HCT116 (cell line): ENCODE measurements at regions not wholly inside any gene's neighbourhood (a gene's known extent, or its start where the extent isn't known, plus 50 kb on each side); places are given as distances from the start of the nearest gene placed in this dataset.

ENCODE experiments used
- EZH2 ChIP-seq: fragments of 200-600 bp; sonication (generic); IDR thresholded peaks from 2 replicates; pipeline ENCODE4 v1.6.1; 2017; ENCODE audit warnings: antibody characterized with exemption, mixed run types
- POLR2A ChIP-seq: IDR thresholded peaks from 2 replicates; pipeline ENCODE4 v1.7.0; 2011; ENCODE audit warnings: borderline replicate concordance; ENCODE audit not compliant: insufficient read depth, insufficient read length; ENCODE audit errors: extremely low read depth
- POLR2AphosphoS5 ChIP-seq: IDR thresholded peaks from 2 replicates; pipeline ENCODE4 v1.6.1; 2011; ENCODE audit warnings: mild to moderate bottlenecking, low read depth, low read length, moderate library complexity
- RAD21 ChIP-seq: IDR thresholded peaks from 2 replicates; pipeline ENCODE4 v1.6.1; 2012; ENCODE audit warnings: low read depth, mild to moderate bottlenecking
- TF ChIP-seq, protein P1 (sequence below), 3 experiments: fragments of 200-600 bp in 1 of 3; sonication (generic) in 1 of 3; IDR thresholded peaks in 2 of 3; conservative IDR thresholded peaks in 1 of 3; 2 replicates each; pipeline ENCODE4 v1.5.1; 2012 to 2017; ENCODE audit warnings: low read depth in 2 of 3, low read length in 2 of 3, antibody characterized with exemption in 1 of 3, borderline replicate concordance in 1 of 3, control low read depth in 1 of 3, mild to moderate bottlenecking in 1 of 3, mixed read lengths in 1 of 3, mixed run types in 1 of 3, moderate library complexity in 1 of 3; ENCODE audit not compliant: insufficient read depth in 1 of 3
- TF ChIP-seq, protein P2 (sequence below): IDR thresholded peaks from 2 replicates; pipeline ENCODE4 v1.6.1; 2012

DNA sequence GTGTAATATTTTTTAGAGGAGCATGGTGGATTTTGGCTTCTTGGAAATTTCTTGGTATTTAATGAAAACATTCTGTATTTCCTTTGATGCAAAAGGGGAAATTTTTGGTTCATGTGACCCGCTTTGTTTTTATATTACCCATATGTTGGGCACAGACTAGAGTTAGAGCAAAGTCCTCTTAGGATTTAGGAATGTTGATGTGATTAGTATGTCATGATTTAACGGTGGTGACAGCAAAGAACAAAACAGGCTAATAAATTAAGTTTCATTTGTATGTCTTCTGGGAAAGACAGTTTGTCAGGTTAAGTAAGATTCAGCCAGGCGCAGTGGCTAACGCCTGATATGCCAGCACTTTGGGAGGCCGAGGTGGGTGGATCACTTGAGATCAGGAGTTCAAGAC is 304.6 kb downstream of the REEP3 start:
- no peak for TF ChIP-seq EZH2
- TF ChIP-seq, protein P1, sequence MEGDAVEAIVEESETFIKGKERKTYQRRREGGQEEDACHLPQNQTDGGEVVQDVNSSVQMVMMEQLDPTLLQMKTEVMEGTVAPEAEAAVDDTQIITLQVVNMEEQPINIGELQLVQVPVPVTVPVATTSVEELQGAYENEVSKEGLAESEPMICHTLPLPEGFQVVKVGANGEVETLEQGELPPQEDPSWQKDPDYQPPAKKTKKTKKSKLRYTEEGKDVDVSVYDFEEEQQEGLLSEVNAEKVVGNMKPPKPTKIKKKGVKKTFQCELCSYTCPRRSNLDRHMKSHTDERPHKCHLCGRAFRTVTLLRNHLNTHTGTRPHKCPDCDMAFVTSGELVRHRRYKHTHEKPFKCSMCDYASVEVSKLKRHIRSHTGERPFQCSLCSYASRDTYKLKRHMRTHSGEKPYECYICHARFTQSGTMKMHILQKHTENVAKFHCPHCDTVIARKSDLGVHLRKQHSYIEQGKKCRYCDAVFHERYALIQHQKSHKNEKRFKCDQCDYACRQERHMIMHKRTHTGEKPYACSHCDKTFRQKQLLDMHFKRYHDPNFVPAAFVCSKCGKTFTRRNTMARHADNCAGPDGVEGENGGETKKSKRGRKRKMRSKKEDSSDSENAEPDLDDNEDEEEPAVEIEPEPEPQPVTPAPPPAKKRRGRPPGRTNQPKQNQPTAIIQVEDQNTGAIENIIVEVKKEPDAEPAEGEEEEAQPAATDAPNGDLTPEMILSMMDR (IDR thresholded peaks at IDR 0.05 in 2 of 3, conservative IDR thresholded peaks at IDR 0.05 in 1 of 3; ENCODE audit: borderline replicate concordance in 1 of 3, insufficient read depth in 1 of 3, low read depth in 2 of 3, low read length in 2 of 3) = no peak
- TF ChIP-seq, protein P2, sequence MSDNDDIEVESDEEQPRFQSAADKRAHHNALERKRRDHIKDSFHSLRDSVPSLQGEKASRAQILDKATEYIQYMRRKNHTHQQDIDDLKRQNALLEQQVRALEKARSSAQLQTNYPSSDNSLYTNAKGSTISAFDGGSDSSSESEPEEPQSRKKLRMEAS = no peak
- TF ChIP-seq POLR2AphosphoS5 = no peak
- TF ChIP-seq POLR2A = no peak
- TF ChIP-seq RAD21 = no peak
